Fibroblast of mammary gland (primary cell): ENCODE measurements at regions not wholly inside any gene's neighbourhood (a gene's known extent, or its start where the extent isn't known, plus 50 kb on each side); places are given as distances from the start of the nearest gene placed in this dataset.

Experiments used
- DNase-seq: peaks from one replicate; pipeline ENCODE4 v3.0.0-alpha.2; 2010; ENCODE audit warnings: low read depth
- H3K4me3 ChIP-seq: 2 replicates; pipeline ENCODE4 v1.5.1; 2011; ENCODE audit warnings: low read depth, mild to moderate bottlenecking, low read length, moderate library complexity; ENCODE audit not compliant: control insufficient read depth
- TF ChIP-seq, protein P1 (sequence below): conservative IDR thresholded peaks from 2 replicates; pipeline ENCODE4 v1.5.1; 2011; ENCODE audit warnings: low read depth, low read length, inconsistent platforms; ENCODE audit not compliant: control insufficient read depth, insufficient read depth

DNA sequence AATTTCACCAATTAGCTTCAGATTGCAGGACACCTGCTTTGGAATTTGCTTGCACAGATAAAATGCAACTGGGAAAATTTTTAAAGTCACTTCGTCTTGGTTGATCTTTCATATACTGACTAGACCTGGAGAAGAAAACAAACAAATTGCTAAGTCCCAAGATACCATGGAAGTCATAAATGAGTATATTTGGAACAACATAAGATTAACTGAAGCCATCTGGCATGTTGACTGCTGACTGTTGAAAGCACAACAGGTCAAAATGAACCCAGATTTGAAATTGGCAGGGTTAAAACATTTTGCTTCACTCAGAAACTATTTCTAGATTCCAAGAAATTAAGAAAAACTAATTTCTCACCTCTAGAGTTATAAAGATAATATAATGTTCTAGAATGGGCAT lies 470.7 kb downstream of the LPIN1 start:
- no peak for DNase-seq
- no peak overlapping the region for H3K4me3 ChIP-seq
- TF ChIP-seq, protein P1, sequence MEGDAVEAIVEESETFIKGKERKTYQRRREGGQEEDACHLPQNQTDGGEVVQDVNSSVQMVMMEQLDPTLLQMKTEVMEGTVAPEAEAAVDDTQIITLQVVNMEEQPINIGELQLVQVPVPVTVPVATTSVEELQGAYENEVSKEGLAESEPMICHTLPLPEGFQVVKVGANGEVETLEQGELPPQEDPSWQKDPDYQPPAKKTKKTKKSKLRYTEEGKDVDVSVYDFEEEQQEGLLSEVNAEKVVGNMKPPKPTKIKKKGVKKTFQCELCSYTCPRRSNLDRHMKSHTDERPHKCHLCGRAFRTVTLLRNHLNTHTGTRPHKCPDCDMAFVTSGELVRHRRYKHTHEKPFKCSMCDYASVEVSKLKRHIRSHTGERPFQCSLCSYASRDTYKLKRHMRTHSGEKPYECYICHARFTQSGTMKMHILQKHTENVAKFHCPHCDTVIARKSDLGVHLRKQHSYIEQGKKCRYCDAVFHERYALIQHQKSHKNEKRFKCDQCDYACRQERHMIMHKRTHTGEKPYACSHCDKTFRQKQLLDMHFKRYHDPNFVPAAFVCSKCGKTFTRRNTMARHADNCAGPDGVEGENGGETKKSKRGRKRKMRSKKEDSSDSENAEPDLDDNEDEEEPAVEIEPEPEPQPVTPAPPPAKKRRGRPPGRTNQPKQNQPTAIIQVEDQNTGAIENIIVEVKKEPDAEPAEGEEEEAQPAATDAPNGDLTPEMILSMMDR, result no peak

DNA sequence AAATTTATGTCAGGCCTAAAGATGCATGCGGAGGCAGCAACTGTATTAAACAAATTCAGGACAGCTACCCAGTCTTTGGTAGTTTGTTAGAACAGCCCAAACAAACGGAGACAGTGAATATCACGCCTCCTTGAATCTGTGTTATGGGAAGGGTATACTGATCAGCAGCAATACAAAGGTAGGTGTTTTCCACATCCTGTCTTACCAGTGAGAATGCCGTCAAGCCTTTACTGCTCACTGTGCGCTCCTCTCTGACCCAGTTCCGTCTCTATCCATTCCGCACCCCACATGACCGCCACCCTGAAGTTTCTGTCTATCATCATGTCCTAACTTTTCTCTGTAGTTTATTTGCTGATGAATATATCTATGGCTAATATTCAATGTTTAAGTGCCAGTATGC lies 473.3 kb downstream of the LPIN1 start:
- no peak for DNase-seq
- no peak overlapping the region for H3K4me3 ChIP-seq
- TF ChIP-seq, protein P1, result no peak

DNA sequence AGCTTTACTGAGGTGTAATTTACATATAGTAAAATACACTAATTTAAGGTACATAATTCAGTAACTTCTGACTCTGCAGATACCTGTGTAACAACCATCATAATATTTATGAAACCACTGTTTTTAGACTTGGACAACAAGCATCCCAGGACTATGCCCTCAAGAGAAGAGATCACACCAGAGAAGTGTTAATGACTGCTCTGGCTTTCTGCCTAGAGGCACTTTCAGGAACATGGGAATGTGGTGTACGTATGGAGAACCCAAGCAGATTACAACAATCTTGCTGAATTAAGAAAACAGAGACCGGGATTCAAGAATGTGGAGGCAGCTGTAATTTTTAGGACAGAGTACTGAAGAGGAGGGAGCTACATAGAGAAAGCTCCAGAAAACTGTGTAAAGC lies 475.2 kb downstream of the LPIN1 start:
- DNase-seq, result no peak
- TF ChIP-seq, protein P1, result no peak
- no peak overlapping the region for H3K4me3 ChIP-seq

DNA sequence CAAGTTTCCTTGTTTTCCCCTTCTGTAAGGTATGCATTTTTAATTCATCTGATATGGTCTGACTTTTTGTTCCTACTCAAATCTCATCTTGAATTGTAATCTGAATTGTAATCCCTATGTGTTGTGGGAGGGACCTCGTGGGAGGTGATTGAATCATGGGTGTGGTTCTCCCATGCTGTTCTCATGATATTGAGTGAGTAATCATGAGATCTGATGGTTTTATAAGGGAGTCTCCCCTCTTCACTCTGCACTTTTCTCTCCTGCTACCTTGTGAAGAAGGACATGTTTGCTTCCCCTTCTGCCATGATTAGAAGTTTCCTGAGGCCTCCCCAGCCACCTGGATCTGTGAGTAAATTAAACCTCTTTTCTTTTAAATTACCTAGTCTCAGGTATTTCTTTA lies 476.1 kb downstream of the LPIN1 start:
- no peak overlapping the region for H3K4me3 ChIP-seq
- TF ChIP-seq, protein P1, result no peak
- peak; percentile 21 for DNase-seq

DNA sequence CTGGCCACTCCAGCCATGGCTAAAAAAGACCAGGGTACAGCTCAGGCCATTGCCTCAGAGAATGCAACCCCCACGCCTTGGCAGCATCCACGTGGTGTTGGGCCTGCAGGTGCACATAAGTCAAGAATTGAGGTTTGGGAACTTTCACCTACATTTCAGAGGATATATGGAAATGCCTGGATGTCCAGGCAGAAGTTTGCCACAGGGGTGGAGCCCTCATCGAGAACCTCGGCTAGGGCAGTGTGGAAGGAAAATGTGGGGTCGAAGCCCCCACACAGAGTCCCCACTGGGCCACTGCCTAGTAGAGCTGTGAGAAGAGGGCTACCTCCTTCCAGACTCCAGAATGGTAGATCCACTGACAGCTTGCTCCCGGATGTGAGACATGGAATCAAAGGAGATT lies 477.3 kb downstream of the LPIN1 start:
- TF ChIP-seq, protein P1, result no peak
- H3K4me3 ChIP-seq, result no peak overlapping the region
- DNase-seq, result no peak

DNA sequence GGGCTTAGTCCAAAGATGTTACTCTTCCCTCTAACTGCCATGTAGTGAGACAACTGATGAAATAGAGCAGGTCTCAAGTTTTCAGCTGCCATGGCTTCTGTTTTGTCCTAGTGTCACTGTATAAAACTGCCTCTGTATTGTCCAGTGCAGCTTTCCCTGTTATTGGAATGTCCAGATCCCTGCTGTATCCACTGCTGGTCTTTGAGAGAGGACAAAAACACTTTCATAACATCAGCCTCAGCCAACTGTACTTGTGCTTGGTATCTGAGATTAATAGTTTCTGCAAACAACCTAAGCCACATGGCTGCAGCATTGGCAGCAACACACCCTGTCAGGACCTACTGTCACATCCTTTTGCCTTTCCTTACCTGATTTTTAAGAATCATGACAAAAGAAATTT lies 480.2 kb downstream of the LPIN1 start:
- TF ChIP-seq, protein P1, result no peak
- no peak overlapping the region for H3K4me3 ChIP-seq
- no peak for DNase-seq

DNA sequence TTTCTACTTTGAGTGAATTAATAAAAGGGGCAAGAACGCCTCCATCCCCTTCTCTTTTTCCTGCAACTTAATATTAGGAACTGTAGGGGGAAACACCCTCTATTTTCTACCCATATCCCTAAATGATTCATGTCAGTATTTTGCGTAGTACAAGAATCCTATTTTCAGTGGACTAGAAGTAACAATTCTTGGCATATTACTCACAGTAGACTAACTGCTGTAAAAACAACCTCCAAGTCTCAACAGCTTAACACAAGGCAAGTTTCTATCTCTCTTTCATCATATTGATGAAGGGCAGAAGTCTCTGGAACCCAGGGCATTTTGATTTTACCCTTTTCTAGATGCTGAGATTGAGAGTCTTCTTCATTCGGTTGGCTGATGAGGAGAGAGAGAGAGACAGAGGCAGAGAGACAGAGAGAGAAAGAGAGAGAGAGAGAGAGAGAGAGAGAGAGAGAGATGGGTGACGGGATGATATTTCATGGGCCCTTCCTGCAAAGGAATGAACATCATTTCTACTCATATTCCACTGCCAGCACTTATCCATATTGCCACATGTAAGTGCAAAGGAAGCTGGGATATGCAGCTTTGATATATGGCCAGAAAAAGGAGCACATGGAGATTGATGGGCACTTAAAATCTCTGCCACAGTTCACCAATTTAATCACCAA lies 481.6 kb downstream of the LPIN1 start:
- H3K4me3 ChIP-seq, result no peak overlapping the region
- DNase-seq, result peak; percentile 75
- TF ChIP-seq, protein P1, result no peak
